Stimulated activated CD4-positive, alpha-beta T cell treated with anti-CD3 and anti-CD28 coated beads, Interleukin-12 subunit alpha, Interleukin-12 subunit beta, amount 100 ng/mL, for 48 hours (primary cell): ENCODE measurements at regions not wholly inside any gene's neighbourhood (a gene's known extent, or its start where the extent isn't known, plus 50 kb on each side); places are given as distances from the start of the nearest gene placed in this dataset.

ENCODE experiments used
- DNase-seq, 3 donors: peaks; one replicate each; pipeline ENCODE4 v3.0.0-alpha.2; 2020; ENCODE audit warnings: low read depth in 2 of 3, low spot score in 1 of 3

DNA sequence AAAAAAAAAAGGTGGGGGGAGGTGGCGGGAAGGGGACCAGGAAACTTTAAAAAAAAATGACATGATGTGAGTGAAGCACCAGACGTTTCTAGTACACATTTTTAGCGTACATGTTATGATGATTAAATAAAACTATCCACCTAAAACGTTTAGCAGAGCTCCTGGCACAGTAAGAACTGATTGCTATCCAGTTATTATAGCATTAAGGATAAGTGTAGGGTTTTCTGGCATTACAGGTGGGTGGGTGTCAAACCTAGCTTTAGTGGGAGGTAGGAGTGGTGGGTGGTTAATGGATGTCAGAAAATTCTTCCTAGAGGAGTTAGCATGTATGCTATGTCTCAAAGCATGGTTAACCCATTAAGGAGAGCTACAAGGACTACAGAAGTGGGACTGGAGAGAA is 2329.5 kb downstream of the MAT2B start:
- DNase-seq = no peak

DNA sequence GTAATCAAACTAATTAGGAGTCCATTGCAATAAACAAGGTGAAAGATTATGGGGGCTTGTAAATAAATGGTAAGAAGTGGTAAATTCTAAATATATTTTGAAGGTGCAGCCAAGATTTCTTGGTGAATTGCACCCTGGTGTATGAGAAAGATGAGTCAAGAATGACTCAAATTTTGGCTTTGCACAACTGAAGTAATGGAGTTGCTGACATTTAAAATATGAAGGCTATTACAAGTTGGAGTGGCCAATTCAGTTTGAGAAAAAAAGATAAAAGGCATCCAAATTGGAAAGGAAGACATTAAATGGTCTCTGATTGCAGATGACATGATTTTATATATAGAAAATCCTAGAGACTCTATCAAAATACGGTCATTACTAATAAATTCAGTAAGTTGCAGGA is 2330.6 kb downstream of the MAT2B start:
- DNase-seq = no peak

DNA sequence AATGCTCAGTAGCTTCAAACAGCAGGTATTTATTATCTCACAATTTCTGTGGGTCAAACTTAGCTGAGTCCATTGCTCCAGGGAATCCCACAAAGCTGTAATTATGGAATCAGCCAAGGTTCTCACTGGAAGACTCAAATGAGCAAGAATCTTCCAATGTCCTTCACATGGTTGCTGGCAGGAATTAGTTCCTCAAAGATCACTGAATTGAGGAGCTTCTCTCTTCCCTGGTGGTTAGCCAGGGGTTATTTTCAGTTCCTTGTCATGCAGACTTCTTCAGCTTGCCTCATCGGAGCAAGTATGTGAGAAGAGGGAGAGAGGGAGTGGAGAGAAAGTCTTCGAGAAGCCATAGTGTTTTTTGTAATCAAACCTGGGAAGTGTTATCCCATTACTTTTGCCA is 2331.9 kb downstream of the MAT2B start:
- no peak for DNase-seq

DNA sequence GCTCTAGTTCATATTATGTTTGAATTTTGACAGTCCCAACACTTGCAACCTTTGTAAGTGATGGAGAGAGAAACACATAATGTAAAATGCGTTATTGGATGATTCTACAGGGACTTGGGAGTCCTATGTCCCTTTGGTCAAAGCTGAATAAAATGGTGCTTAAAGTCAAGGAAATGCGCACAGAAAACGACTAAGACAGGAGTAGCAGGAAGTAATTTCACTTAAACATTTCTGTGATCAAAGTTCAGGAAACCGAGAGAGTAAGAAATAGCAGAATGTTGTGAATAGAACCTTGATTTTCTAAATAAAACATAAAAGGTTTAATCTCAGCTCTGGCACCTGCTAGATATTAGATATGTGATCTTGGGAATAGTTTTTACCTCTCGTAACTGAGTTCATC is 2339.2 kb downstream of the MAT2B start:
- DNase-seq = no peak

DNA sequence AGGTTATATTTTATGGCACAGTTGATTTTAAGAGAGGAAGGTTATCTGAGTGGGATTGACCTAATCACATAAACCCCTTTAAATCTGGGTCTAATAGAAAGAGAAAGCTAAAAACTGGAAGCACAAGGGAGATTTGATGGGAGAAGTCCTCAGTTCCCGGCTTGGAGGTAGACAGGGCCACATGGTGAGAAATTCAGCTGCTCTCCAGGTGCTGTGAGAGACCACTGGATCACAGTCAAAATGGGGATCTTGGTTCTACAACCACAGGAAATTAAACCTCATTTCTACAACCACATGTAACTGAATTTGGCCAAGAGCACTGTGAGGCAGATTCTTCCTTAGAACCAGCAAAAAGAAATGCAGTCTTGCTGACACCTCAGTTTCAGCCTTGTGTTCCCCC is 2352.7 kb downstream of the MAT2B start:
- no peak for DNase-seq

DNA sequence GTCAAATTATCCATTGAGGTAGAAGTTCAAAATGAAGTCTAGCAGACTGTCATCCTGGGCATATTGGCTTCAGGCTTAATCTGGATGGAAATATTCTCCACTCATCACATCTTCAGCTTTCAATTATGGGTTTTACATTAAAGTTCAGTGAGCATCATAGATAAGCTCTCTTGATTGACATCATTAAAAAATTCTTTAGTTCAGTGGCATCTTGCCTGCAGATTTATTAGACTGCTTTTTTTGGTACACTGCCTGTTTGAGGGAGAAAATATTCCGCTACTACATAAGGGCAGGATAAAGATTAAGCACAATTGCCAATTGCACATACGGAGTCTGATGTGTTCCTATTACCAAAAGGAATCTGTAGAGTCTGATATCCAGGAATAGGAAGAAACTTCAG is 2353.8 kb downstream of the MAT2B start:
- no peak for DNase-seq

DNA sequence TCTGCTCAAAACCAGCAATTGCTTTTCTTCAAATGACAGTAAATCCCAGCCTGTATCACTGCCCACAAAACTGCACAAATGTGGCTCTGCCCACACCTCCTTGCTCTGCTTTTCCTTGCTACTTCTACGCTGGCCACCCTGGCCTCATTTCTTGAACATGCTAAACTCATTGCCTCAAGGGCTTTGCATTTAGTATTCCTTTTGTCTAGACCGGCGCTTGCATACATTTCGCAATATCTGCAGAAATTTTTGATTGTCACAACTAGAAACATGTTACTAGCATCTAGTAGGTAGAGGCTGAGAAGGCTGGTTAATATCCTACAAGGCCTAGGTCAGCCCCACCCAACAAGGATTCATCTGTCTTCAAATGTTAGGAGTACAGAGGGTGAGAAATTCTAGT is 2357.8 kb downstream of the MAT2B start:
- no peak for DNase-seq

DNA sequence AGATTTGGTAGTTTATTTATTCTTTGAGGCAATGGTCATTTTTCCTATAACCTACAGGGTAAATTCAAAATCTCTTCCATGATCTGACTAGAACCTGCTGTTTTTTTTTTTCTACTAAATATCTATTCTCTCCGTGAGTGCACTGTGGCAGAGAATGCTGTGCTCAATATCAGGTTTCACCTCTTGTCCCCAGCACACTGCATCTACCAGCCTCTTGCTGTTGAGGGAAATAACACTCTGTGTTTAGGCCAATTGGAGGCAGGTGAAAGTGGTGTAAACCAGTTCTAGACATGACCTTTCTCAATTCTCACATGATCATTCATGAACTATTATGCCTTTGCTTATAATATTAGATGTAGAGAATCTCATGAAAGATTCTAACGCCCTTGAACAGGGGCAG is 2365.9 kb downstream of the MAT2B start:
- DNase-seq = no peak

DNA sequence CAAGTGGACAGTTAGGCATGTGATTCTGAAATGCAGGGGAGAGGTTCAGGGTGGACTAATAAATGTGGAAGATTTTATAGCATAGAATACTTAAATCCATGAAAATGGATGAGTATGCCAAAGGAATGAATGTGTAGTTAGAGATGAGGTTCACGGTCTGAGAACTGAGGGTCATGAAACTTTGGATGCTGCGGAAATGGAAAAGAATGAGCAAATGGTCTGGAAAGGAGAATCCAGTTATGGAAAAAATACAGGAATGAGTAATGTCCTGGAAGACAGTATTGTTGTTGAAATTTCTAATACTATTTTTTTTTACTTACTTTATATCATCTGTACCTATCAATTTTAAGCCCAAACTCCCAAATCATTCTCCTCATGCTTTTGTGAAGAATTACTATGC is 2369.4 kb downstream of the MAT2B start:
- no peak for DNase-seq

DNA sequence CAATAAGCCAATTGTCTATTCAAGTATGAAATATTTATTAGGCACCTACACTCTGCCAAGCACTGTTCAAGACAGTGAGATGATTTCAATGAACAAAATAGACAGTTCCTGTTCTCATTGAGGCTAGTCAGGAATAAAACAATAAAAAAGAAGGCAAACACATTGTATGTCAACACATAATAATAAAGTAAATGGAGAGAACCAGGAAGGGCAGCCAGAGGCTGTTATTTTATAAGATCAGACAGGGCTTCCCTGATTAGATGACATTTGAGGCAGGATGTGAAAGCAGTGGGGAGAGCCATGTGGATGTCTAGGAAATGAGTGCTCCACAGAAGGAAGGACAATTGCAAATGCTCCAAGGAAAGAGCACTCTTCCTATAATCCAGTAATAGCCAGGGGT is 2371.1 kb downstream of the MAT2B start:
- DNase-seq = no peak

DNA sequence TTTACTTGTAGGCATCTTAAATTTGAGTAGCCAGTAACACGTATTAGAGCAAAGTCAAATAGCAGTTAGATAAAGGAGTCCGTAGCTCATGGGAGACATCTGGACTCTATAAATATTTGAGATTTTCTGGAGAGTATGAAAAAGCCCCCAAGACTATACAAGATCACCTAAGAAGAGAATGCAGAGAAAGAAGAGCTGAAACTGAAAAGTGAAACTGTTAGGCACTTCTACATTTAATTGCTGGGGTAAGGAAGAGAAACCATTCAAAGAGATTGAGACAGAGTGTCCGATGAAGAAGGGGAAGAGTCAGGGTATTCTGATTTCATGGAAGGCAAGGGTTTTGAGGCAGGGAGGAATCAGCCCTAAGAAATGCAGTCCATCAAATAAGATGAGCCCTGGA is 2372.1 kb downstream of the MAT2B start:
- DNase-seq = no peak

DNA sequence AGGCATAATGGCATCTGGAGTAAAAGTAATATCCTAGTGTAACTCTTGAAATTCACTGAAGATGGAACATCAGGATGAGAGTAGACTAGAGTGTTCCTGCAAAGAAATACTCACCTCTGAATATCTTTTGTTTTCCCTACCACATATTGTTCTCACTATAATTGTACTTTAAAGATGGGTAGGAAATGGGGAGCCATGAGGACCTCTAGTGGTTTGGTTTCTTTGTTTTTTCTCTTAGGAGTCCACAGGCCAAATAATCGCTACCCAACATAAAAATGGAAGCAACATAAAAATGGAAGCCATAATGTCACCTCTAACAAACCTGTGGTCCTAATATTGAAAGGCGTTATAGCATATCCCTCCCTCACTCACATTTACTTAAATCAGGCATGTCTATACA is 2375.8 kb downstream of the MAT2B start:
- no peak for DNase-seq

DNA sequence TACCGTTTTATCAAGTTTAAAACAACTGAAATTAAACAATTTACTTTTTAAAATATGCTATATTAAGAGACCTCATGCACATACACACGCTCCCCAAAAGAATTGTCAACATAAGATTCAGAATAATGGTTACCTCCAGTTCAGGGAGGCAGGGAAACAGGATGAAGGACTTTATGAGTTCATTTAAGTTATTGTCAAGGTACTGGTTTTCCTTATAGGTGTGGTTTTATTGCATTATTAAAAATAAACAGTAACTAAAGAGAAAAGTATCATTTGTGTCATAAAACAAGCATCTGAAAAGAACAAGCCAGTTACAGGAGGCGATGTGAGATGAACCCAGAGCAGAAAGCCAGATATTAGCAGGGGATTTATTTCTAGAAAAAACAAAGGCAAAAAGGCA is 2376.7 kb downstream of the MAT2B start:
- DNase-seq = no peak

DNA sequence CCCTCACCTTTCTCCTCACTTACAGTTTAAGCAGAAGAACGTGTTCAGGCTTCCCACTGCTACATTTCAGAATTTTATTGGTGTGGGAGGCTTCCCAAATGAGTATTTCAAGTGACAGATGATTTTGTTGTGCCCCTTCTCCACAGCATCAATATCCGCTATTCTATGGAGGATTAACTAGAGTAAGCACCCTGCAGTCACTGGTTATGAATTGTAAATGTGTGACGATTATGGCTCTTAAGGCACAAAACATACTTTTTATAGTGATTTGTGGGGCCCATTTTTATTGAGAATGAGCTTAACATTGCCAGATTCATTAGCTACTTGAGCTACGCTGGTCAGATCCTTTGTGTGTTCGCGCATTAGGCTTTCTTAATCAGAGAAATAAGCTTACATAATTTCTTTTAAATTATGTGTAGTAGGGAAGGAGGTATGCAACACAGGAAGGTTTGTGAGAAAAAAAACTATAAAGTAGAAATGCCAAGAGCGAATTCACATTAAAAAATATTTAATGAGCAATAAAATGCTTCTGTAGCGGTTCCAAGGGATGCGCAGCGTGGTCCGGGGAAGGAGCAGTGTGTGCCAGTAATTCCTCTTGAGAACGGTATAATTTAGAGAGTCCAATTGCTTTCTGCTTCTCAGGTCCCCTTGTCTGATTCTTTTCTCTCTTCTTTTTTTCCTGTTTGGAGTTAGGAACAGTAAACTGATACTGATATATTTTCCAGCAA is 2380.4 kb downstream of the MAT2B start:
- no peak for DNase-seq

DNA sequence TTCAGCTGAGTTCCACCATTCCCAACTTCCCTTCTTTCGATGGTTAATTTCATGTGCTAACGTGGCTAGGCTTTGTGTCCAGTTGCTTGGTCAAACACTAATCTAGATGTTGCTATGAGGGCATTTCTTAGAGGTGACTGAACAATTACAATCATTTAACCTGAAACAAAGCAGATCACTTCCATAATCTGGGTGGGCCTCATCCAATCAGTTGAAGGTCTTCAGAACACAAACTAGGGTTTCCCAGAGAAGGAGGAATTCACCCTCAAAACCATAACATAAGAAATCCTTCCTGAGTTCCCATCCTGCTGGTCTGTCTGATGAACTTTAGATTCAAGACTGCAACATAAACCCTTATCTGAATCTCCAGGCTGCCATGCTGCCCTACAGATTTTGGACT is 2381.7 kb downstream of the MAT2B start:
- DNase-seq = no peak

DNA sequence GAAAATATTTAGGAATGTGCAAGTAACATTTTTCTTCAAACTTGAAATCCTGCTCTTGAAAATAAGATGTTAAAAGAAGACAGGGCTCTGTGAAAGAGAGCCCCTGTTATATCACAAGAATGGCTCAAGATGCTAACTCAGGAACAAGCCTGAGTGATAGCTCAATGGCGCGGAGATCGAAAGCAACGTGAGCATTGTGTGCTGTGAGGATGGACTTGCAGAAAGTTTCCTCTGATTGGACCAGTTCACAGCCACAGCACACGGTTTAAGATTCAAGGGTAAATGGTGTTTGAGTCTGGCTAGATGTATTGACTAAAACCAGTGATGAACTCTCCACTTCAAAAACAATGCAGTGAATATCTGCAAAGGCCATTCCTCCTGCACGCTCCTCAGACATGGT is 2387.0 kb downstream of the MAT2B start:
- DNase-seq = no peak

DNA sequence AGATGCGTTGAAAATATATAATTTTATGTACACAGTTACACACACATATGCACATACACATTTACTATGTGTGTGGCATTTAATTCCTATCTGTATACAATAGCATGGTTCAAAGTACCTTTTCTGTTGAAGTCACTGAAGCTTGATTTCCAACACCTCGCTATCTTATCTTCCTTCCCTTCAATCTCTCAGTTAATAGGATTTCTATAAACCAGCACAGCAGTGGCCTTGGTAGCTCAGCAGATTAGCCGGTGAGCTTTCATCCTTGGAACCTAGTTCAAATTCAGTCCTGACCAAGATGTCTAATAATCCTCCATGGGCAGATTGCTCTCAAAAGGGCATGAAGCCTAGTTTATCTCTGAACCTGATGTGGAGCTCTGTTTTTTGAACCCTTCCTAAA is 2389.5 kb downstream of the MAT2B start:
- DNase-seq = no peak

DNA sequence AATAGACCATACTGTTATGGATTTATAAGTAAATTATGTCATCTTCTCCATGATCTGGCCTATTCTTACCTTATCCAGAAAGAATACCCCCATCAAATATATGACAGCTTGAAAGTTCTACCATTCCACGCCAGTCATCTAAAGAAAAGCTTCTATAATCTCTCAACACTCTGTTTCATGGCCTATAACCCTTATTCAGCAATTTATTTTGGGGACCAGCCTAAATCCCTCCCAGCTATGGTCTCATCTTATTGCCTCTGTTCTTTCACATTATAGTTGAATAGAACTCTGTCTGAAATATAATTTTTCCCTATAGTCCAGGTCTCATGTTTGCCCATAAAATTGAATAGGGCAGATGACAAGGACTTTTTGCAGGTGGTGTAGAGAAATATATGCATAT is 2387.6 kb upstream of the WWC1 start:
- no peak for DNase-seq

DNA sequence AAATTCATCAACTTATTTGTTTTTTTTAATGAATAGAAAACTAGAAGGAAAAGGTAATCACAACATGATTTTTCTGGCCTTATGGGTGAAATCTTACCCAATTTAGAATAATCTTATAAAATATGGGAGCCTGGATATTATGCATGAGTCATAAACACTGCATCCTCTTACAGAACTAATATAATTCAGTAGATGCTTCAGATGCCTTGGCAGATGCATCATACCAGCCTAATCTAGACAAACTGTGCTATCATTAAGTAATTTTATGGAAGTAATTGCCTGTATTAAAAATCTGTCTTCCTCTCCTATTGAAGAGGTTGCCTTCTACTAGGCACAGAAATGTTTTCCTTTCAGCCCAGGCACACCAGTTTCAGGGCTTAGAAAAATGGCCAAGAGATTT is 2384.6 kb upstream of the WWC1 start:
- DNase-seq = no peak

DNA sequence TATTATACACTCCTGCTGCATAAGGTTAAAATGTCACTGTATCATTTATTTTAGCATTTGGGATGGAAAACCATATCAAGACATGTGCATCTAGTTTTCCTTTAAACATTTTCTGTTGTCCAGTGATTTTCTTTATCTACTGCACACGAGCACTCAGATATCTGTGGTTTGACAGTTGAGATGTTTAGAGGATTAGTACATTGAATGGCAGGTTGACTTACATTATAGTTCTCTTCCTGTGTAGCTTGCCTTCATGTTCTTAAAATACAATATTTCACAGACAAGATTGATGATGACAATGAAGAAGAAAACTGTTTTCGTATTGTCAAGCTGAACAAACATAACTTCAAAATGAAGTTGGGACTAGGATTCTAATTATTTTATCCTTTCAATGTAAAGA is 2378.4 kb upstream of the WWC1 start:
- DNase-seq = no peak

DNA sequence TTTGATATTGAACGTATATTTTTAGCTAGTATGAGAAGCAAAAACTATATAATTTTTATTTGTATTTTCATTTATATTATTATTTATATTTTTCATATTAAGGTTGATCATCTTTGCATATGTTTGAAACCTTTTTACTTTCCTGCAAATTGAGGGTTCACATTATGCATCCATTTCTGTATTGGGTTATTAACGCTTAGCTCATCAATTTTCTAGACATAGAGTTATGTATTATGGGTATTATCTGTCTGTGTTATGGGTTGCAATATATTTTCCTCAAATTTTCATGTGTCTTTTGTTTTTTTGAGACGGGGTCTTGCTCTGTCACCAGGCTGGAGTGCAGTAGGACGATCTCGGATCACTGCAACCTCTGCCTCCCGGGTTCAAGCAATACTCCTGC is 2377.0 kb upstream of the WWC1 start:
- DNase-seq = no peak

DNA sequence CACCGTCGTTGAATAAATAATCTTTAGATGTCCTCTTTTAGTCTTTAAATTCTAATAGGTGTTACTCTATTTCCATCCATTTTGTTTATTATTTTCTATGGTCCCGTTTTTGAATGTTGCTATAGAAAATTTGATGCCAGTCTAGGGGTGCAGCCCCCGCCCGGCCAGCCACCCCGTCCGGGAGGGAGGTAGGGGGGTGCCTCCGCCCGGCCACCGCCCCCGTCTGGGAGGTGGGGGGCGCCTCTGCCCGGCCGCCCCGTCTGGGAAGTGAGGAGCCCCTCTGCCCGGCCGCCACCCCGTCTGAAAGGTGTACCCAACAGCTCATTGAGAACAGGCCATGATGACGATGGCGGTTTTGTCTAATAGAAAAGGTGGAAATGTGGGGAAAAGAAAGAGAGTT is 2372.2 kb upstream of the WWC1 start:
- DNase-seq = no peak

DNA sequence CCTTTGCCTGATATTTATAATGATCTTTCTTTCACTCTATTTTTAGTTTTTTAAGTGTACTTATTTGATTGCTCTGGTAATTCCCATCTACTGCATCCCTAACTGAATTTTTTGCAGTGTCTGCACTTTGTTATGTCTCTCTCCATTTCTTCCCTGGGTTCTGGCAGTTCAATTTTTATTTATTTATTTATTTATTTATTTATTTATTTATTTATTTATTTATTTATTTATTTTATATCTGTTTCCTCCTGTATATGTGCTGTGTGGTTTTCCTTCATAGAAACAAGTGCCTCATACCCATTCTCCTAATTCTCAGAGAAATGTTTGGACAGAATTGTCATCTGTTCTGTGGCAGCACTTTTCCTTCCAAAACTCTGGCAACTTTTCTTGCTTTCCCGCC is 2370.8 kb upstream of the WWC1 start:
- no peak for DNase-seq

DNA sequence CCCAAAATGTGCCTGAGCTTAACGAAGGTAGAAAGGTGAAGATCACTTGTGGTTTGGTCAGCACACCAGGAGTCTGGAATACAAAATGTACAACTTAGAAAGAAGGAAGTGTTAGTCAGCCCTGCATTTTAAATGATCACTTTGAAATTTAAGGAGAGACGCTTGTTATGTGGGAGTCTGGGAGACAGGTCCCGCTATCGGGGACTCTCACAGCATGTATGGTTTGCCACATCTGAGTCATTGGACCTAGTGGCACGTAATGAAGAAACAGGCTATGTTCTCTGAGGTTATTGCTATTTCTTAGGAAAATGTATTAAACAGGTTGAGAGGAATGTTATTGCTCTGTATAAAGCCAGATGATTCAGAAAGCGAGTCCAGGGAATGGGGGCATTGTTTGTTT is 2362.5 kb upstream of the WWC1 start:
- DNase-seq = no peak
